K562 (cell line): ENCODE measurements at regions not wholly inside any gene's neighbourhood (a gene's known extent, or its start where the extent isn't known, plus 50 kb on each side); places are given as distances from the start of the nearest gene placed in this dataset.
A peak's percentile ranks its signal among the peaks of the same experiment; 100 is the strongest.

Source experiments
- ATAC-seq: fragments of 200-7000 bp; cut with Tn5 transposase; 3 replicates; pipeline ENCODE4 v1.9.1; 2020; ENCODE audit warnings: moderate library complexity
- BruUV-seq: library from RNA; stranded (reverse); fragments of 400-500 nt; replicated peaks from 2 replicates; lab custom pipeline; 2021; lab: Mats Ljungman, UMichigan
- CTCF ChIA-PET: fragments of 300-600 bp; formaldehyde crosslinking; extraction: SDS; loops from one replicate; lab custom pipeline; 2021; ENCODE audit warnings: low intra/inter-chr PET ratio; lab: Yijun Ruan, JAX
- POLR2A ChIA-PET: fragments of 300-600, 350-650 bp; sonication (Branson Sonifier 250); formaldehyde crosslinking; extraction: SDS; loops from one replicate; lab custom pipeline; 2021; ENCODE audit warnings: antibody characterized with exemption, inconsistent platforms; lab: Yijun Ruan, JAX
- DNase-seq, 4 experiments: peaks; one replicate each; pipeline versions ENCODE4 v3.0.0 to v3.0.0-alpha.2; 2011 to 2018; ENCODE audit warnings: low spot score in 3 of 4, mixed read lengths in 3 of 4; ENCODE audit errors: extremely low read depth in 1 of 4
- FAIRE-seq: peaks from 2 replicates; lab custom pipeline; 2011; peaks lifted over from hg19 to GRCh38; lab: Jason Lieb, UNC
- H2AFZ ChIP-seq: 2 replicates; pipeline ENCODE4 v1.6.0; 2011; ENCODE audit warnings: low read depth, low read length, control low read depth, inconsistent platforms
- H3K27ac ChIP-seq: fragments of 200-600 bp; 3 replicates; pipeline ENCODE4 v1.8.0; 2011; ENCODE audit warnings: low read depth, mild to moderate bottlenecking, control low read depth, inconsistent platforms, low read length, moderate library complexity, mixed read lengths; ENCODE audit errors: extremely low read depth
- H3K27me3 ChIP-seq, 2 experiments: fragments of 300-600 bp in 1 of 2; 2 replicates in 1 of 2; 3 replicates in 1 of 2; pipeline versions ENCODE4 v1.6.0 to v1.8.0; 2011; ENCODE audit warnings: inconsistent platforms in 2 of 2, low read length in 2 of 2, mild to moderate bottlenecking in 1 of 2, mixed read lengths in 1 of 2, moderate library complexity in 1 of 2; ENCODE audit not compliant: control insufficient read depth in 2 of 2, insufficient read depth in 2 of 2
- H3K36me3 ChIP-seq: fragments of 300-600 bp; 3 replicates; pipeline ENCODE4 v1.8.0; 2011; ENCODE audit warnings: mild to moderate bottlenecking, low read length, inconsistent platforms; ENCODE audit not compliant: control insufficient read depth, insufficient read depth
- H3K4me1 ChIP-seq, 2 experiments: fragments of 200-600 bp in 1 of 2; replicated peaks in 1 of 2; 2 replicates in 1 of 2; 3 replicates in 1 of 2; pipeline versions ENCODE4 v1.5.1 to v1.8.0; 2011; ENCODE audit warnings: inconsistent platforms in 2 of 2, low read length in 2 of 2, mild to moderate bottlenecking in 1 of 2, mixed read lengths in 1 of 2, moderate library complexity in 1 of 2; ENCODE audit not compliant: control insufficient read depth in 2 of 2, insufficient read depth in 2 of 2
- H3K4me2 ChIP-seq: 2 replicates; pipeline ENCODE4 v1.6.1; 2011; ENCODE audit warnings: low read length, control low read depth, inconsistent platforms, mixed read lengths; ENCODE audit not compliant: insufficient read depth
- H3K4me3 ChIP-seq: fragments of 200-600 bp; sonication (generic), shearing (Covaris generic); 2 replicates; pipeline ENCODE4 v1.5.1; 2016; ENCODE audit warnings: control low read depth, inconsistent platforms
- H3K79me2 ChIP-seq: fragments of 200-600 bp; 3 replicates; pipeline ENCODE4 v1.8.0; 2011; ENCODE audit warnings: low read length, inconsistent platforms; ENCODE audit not compliant: control insufficient read depth, insufficient read depth
- H3K9ac ChIP-seq, 2 experiments: 2 replicates each; pipeline versions ENCODE4 v1.6.0 to v1.6.1; 2011; ENCODE audit warnings: low read depth in 2 of 2, low read length in 2 of 2, control low read depth in 1 of 2, inconsistent platforms in 1 of 2, mild to moderate bottlenecking in 1 of 2, mixed read lengths in 1 of 2; ENCODE audit not compliant: insufficient read depth in 1 of 2
- H3K9me1 ChIP-seq: one replicate; pipeline ENCODE4 v1.6.0; 2011; ENCODE audit warnings: inconsistent platforms, mild to moderate bottlenecking, low read length, moderate library complexity; ENCODE audit not compliant: control insufficient read depth, insufficient read depth
- H3K9me3 ChIP-seq: replicated peaks from 2 replicates; pipeline ENCODE4 v1.5.1; 2011; ENCODE audit warnings: low read depth, low read length, inconsistent platforms; ENCODE audit not compliant: control insufficient read depth, insufficient read depth
- H4K20me1 ChIP-seq: replicated peaks from 2 replicates; pipeline ENCODE4 v1.6.1; 2011; ENCODE audit warnings: low read length, inconsistent platforms, mixed read lengths; ENCODE audit not compliant: control insufficient read depth, insufficient read depth
- NBN ChIP-seq: fragments of 450-650 bp; IDR thresholded peaks from 2 replicates; pipeline ENCODE4 v1.6.1; 2016; ENCODE audit warnings: low read depth, mild to moderate bottlenecking
- ZNF512 ChIP-seq: IDR thresholded peaks from 2 replicates; pipeline ENCODE4 v1.6.1; 2016; ENCODE audit warnings: missing genetic modification characterization, missing compliant biosample characterization
- WGBS: fragments of 100-300 bp; shearing (Covaris generic); methylation state at CpG from one replicate; pipeline ENCODE4 v1.1.6; 2016; ENCODE audit warnings: low coverage, mixed read lengths; ENCODE audit not compliant: insufficient coverage; ENCODE audit errors: missing lambda C conversion rate; 5-methylcytosine and 5-hydroxymethylcytosine counted together
- in situ Hi-C: fragments of 300-500 bp; cut with MboI; formaldehyde crosslinking; loops from 4 replicates; pipeline ENCODE4 v1.15.0; 2018; ENCODE audit warnings: inconsistent platforms, mixed read lengths
- intact Hi-C: fragments of 100-400 bp; cut with micrococcal nuclease; formaldehyde crosslinking; loops from 2 replicates; pipeline ENCODE4 v1.14.2; 2022

DNA sequence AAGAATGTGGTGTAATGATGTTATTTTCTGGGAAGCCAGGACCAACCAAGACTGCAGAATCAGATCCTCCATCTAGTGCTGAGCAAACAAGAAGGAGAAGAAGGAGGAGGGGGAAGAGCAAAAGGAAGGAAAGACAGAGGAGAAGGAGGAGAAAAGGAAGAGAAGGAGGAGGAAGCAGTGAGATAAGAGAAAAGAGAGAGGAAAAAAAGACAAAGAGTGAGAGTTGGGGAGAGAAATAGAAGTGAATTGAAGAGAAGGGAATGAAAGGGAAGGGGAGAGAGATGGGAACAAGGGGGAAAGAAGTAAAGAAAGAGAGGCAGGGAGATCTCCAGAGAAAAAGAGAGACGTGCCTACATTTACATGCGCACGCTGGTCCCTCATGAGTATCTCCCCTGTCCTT, 153.5 kb downstream of the MN1 start:
- Histone ChIP-seq H2AFZ (no peak overlapping the region), H3K4me3 (no peak overlapping the region), H3K9me3 (no peaks in the 10 kb centered on the region), H3K4me2 (no peak overlapping the region), H3K36me3 (no peaks in the 10 kb centered on the region), H3K27me3 (peaks cover 0 to 4% of the 10 kb centered on the region in 2 experiments; a peak in 1 of 5 replicates), H4K20me1 (no peaks in the 10 kb centered on the region), H3K9me1 (no peaks in the 10 kb centered on the region), H3K4me1 (no peaks in the 10 kb centered on the region; a peak in 1 of 5 replicates), H3K79me2 (no peaks in the 10 kb centered on the region), H3K9ac (no peak overlapping the region), H3K27ac (no peak overlapping the region)
- DNase-seq: no peak
- ChIA-PET CTCF (no interaction called here), POLR2A (no interaction called here)
- no peak for ATAC-seq
- no peak for FAIRE-seq
- WGBS: 0% methylated on average over 2 of the region's 3 CpGs
- intact Hi-C loops (no loop called here), in situ Hi-C loops (no loop called here)
- TF ChIP-seq ZNF512 (tag) (peak; percentile 57), NBN (no peak)
- no TSS peak for BruUV-seq

DNA sequence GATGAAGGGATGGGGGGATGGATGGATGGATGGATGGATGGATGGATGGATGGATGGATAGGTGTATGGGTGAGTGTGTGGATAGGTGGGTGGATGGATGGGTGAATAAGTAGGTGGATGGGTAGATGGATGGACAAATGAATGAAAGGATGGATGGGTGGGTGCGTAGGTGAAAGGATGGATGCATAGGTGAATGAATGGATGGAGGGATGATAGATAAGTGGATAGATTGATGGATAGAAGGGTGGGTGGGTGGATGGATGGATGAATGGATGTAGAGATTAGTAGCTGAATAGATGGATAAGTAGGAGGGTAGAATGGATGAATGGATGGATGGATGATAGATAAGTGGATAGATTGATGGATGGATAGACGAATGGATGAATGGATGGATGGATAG, 152.7 kb downstream of the MN1 start:
- Histone ChIP-seq H3K27ac (no peak overlapping the region), H3K9me3 (no peaks in the 10 kb centered on the region), H3K4me1 (no peaks in the 10 kb centered on the region; a peak in 1 of 5 replicates), H3K4me3 (no peak overlapping the region), H3K79me2 (no peaks in the 10 kb centered on the region), H4K20me1 (no peaks in the 10 kb centered on the region), H2AFZ (no peak overlapping the region), H3K9me1 (no peaks in the 10 kb centered on the region), H3K9ac (no peak overlapping the region), H3K27me3 (peaks cover 0 to 4% of the 10 kb centered on the region in 2 experiments; a peak in 1 of 5 replicates), H3K4me2 (no peak overlapping the region), H3K36me3 (no peaks in the 10 kb centered on the region)
- ATAC-seq: no peak
- TF ChIP-seq ZNF512 (tag): no peak
- FAIRE-seq: no peak
- intact Hi-C loops: no loop called here
- in situ Hi-C loops: no loop called here
- ChIA-PET POLR2A (no interaction called here), CTCF (no interaction called here)
- no peak for DNase-seq
- BruUV-seq: no TSS peak
- 0% methylated on average over 2 of the region's 2 CpGs for WGBS
